GM23248 (cell line): ENCODE measurements at regions not wholly inside any gene's neighbourhood (a gene's known extent, or its start where the extent isn't known, plus 50 kb on each side); places are given as distances from the start of the nearest gene placed in this dataset.

Experiments
- EZH2 ChIP-seq: fragments of 200-600 bp; sonication (generic); IDR thresholded peaks from 2 replicates; pipeline ENCODE4 v1.6.1; 2018; ENCODE audit warnings: antibody characterized with exemption, mild to moderate bottlenecking; ENCODE audit not compliant: insufficient read depth, poor library complexity, severe bottlenecking
- EZH2phosphoT487 ChIP-seq: fragments of 200-600 bp; sonication (generic); IDR thresholded peaks from 2 replicates; pipeline ENCODE4 v1.6.1; 2018; ENCODE audit warnings: antibody characterized with exemption, moderate library complexity, mild to moderate bottlenecking, low read depth; ENCODE audit not compliant: insufficient read depth

- TF ChIP-seq EZH2 (no peak), EZH2phosphoT487 (no peak)
Observed at GRCh38 chr4:143089847-143090246, 94.9 kb upstream of the USP38 start.
